ENCODE measurements at regions not wholly inside any gene's neighbourhood (a gene's known extent, or its start where the extent isn't known, plus 50 kb on each side); places are given as distances from the start of the nearest gene placed in this dataset.

GRCh38 chr1:239897458-239897857 is 194.2 kb upstream of the FMN2 start:
- TF ChIP-seq CTCF (IDR thresholded peaks at IDR 0.05), result no peak
- H3K9me3 Mint-ChIP-seq, result no peaks in the 10 kb centered on the region
- H3K4me3 ChIP-seq (ENCODE audit: low read length), result no peak overlapping the region
- peaks cover 6% of the 10 kb centered on the region for H3K4me1 Mint-ChIP-seq (ENCODE audit: low read depth)
- intact Hi-C loops (cut with DNase I, micrococcal nuclease), result loop anchor here (5.0 kb wide), 3 partner anchors 310 to 1645 kb away; no protein-coding TSS in a partner anchor
- H3K27ac Mint-ChIP-seq, result no peak overlapping the region
- H3K27me3 Mint-ChIP-seq, result peaks cover 5% of the 10 kb centered on the region
- ChIA-PET CTCF (interaction anchor here (0.7 to 1.2 kb wide), 9 partner anchors 9 to 503 kb away, joined by 3 to 10 read pairs (median 3); no protein-coding TSS in a partner anchor), POLR2A (interaction anchor here (0.8 to 0.9 kb wide), 2 partner anchors 48 to 249 kb away, joined by 3 read pairs; no protein-coding TSS in a partner anchor)
- no peak overlapping the region for H3K27ac ChIP-seq (ENCODE audit: low read depth in 1 of 2, low read length in 2 of 2)
- H3K36me3 Mint-ChIP-seq (ENCODE audit: low read depth), result no peaks in the 10 kb centered on the region
- DNase-seq (no peak), ATAC-seq (ENCODE audit: poor library complexity) (no peak)
- H3K4me3 Mint-ChIP-seq, result no peak overlapping the region
- no peaks in the 10 kb centered on the region for H3K9me3 ChIP-seq (ENCODE audit: control insufficient read depth in 1 of 2, insufficient read depth in 1 of 2, low read length in 2 of 2)
- peaks cover 4% of the 10 kb centered on the region for H3K4me1 ChIP-seq (ENCODE audit: insufficient read depth, low read length)
- H3K36me3 ChIP-seq (ENCODE audit: insufficient read depth, low read length), result no peaks in the 10 kb centered on the region
- H3K27me3 ChIP-seq (ENCODE audit: control insufficient read depth in 1 of 2, insufficient read depth in 2 of 2, low read length in 2 of 2), result peaks cover 0 to 7% of the 10 kb centered on the region in 2 experiments

GRCh38 chr1:239898062-239898730 is 193.5 kb upstream of the FMN2 start:
- no peaks in the 10 kb centered on the region for H3K9me3 ChIP-seq (ENCODE audit: control insufficient read depth in 1 of 2, insufficient read depth in 1 of 2, low read length in 2 of 2)
- ChIA-PET CTCF (interaction anchor here (0.7 to 1.2 kb wide), 9 partner anchors 9 to 504 kb away, joined by 3 to 10 read pairs (median 3); no protein-coding TSS in a partner anchor), POLR2A (interaction anchor here (0.8 to 0.9 kb wide), 2 partner anchors 48 to 250 kb away, joined by 3 read pairs; no protein-coding TSS in a partner anchor)
- no peaks in the 10 kb centered on the region for H3K36me3 ChIP-seq (ENCODE audit: insufficient read depth, low read length)
- DNase-seq (peak; percentile 53 to 83 (median 66)), ATAC-seq (ENCODE audit: poor library complexity) (peak; percentile 94)
- no peak overlapping the region for H3K4me3 Mint-ChIP-seq
- H3K4me1 ChIP-seq (ENCODE audit: insufficient read depth, low read length), result peaks cover 4% of the 10 kb centered on the region
- no peaks in the 10 kb centered on the region for H3K36me3 Mint-ChIP-seq (ENCODE audit: low read depth)
- intact Hi-C loops (cut with DNase I, micrococcal nuclease), result loop anchor here (1.0 to 5.0 kb wide), 5 partner anchors 311 to 1646 kb away; no protein-coding TSS in a partner anchor
- H3K27ac Mint-ChIP-seq, result no peak overlapping the region
- H3K4me1 Mint-ChIP-seq (ENCODE audit: low read depth), result peaks cover 6% of the 10 kb centered on the region
- H3K27ac ChIP-seq (ENCODE audit: low read depth in 1 of 2, low read length in 2 of 2), result no peak overlapping the region
- peaks cover 5% of the 10 kb centered on the region for H3K27me3 Mint-ChIP-seq
- peaks cover 0 to 7% of the 10 kb centered on the region in 2 experiments for H3K27me3 ChIP-seq (ENCODE audit: control insufficient read depth in 1 of 2, insufficient read depth in 2 of 2, low read length in 2 of 2)
- peak; percentile 96 for TF ChIP-seq CTCF (IDR thresholded peaks at IDR 0.05)
- H3K9me3 Mint-ChIP-seq, result no peaks in the 10 kb centered on the region
- H3K4me3 ChIP-seq (ENCODE audit: low read length), result no peak overlapping the region

- peaks cover 6% of the 10 kb centered on the region for H3K4me1 Mint-ChIP-seq (ENCODE audit: low read depth)
- peaks cover 4% of the 10 kb centered on the region for H3K4me1 ChIP-seq (ENCODE audit: insufficient read depth, low read length)
- no peak overlapping the region for H3K4me3 ChIP-seq (ENCODE audit: low read length)
- no peak for TF ChIP-seq CTCF (IDR thresholded peaks at IDR 0.05)
- no peaks in the 10 kb centered on the region for H3K9me3 Mint-ChIP-seq
- ChIA-PET CTCF (no interaction called here), POLR2A (no interaction called here)
- no peak overlapping the region for H3K4me3 Mint-ChIP-seq
- peaks cover 0 to 7% of the 10 kb centered on the region in 2 experiments for H3K27me3 ChIP-seq (ENCODE audit: control insufficient read depth in 1 of 2, insufficient read depth in 2 of 2, low read length in 2 of 2)
- intact Hi-C loops (cut with DNase I, micrococcal nuclease), result loop anchor here (5.0 kb wide), 3 partner anchors 312 to 1647 kb away; no protein-coding TSS in a partner anchor
- ATAC-seq (ENCODE audit: poor library complexity) (no peak), DNase-seq (no peak)
- no peak overlapping the region for H3K27ac ChIP-seq (ENCODE audit: low read depth in 1 of 2, low read length in 2 of 2)
- H3K36me3 ChIP-seq (ENCODE audit: insufficient read depth, low read length), result no peaks in the 10 kb centered on the region
- no peaks in the 10 kb centered on the region for H3K9me3 ChIP-seq (ENCODE audit: control insufficient read depth in 1 of 2, insufficient read depth in 1 of 2, low read length in 2 of 2)
- peaks cover 5% of the 10 kb centered on the region for H3K27me3 Mint-ChIP-seq
- H3K27ac Mint-ChIP-seq, result no peak overlapping the region
- no peaks in the 10 kb centered on the region for H3K36me3 Mint-ChIP-seq (ENCODE audit: low read depth)
Observed at GRCh38 chr1:239899747-239900146, 191.9 kb upstream of the FMN2 start.

Measured in CD4-positive, alpha-beta T cell (primary cell).